Naive thymus-derived CD8-positive, alpha-beta T cell (primary cell): ENCODE measurements at regions not wholly inside any gene's neighbourhood (a gene's known extent, or its start where the extent isn't known, plus 50 kb on each side); places are given as distances from the start of the nearest gene placed in this dataset.
A peak's percentile ranks its signal among the peaks of the same experiment; 100 is the strongest.

Experiments
- ATAC-seq, 2 donors: fragments of 150-1000 bp; cut with Tn5 transposase in 1 of 2; sonication (Bioruptor Pico), chemical (Tn5 transposase) in 1 of 2; 1 replicate in 1 of 2; 2 replicates in 1 of 2; pipeline ENCODE4 v1.10.0; 2021; ENCODE audit warnings: mild to moderate bottlenecking in 2 of 2, moderate library complexity in 2 of 2
- POLR2A ChIA-PET: fragments of 350-600 bp; sonication (Branson Sonifier 250); formaldehyde crosslinking; loops from one replicate; lab custom pipeline; 2021; ENCODE audit warnings: antibody characterized with exemption; lab: Charles Lee
- DNase-seq, 10 donors: peaks; one replicate each; pipeline versions ENCODE4 v3.0.0 to v3.0.0-alpha.2; 2020 to 2022
- H3K27ac Mint-ChIP-seq, 10 donors: one replicate each; pipeline ENCODE4 v1.8.0; 2020 to 2022; ENCODE audit warnings: mild to moderate bottlenecking in 10 of 10, mixed read lengths in 10 of 10, moderate library complexity in 4 of 10, inconsistent platforms in 1 of 10
- H3K27me3 Mint-ChIP-seq, 5 donors: one replicate each; pipeline ENCODE4 v1.8.0; 2021 to 2022; ENCODE audit warnings: mixed read lengths in 5 of 5
- H3K36me3 Mint-ChIP-seq, 3 donors: one replicate each; pipeline ENCODE4 v1.8.0; 2020 to 2022; ENCODE audit warnings: mixed read lengths in 3 of 3, mild to moderate bottlenecking in 2 of 3, inconsistent platforms in 1 of 3
- H3K4me1 Mint-ChIP-seq, 4 donors: one replicate each; pipeline ENCODE4 v1.8.0; 2021 to 2022; ENCODE audit warnings: mixed read lengths in 4 of 4
- H3K4me3 Mint-ChIP-seq, 10 donors: one replicate each; pipeline ENCODE4 v1.8.0; 2020 to 2022; ENCODE audit warnings: mild to moderate bottlenecking in 10 of 10, mixed read lengths in 10 of 10, moderate library complexity in 6 of 10, inconsistent platforms in 1 of 10
- H3K9me3 Mint-ChIP-seq, 9 donors: one replicate each; pipeline ENCODE4 v1.8.0; 2020 to 2022; ENCODE audit warnings: mixed read lengths in 9 of 9, mild to moderate bottlenecking in 3 of 9, inconsistent platforms in 1 of 9, moderate library complexity in 1 of 9

DNA sequence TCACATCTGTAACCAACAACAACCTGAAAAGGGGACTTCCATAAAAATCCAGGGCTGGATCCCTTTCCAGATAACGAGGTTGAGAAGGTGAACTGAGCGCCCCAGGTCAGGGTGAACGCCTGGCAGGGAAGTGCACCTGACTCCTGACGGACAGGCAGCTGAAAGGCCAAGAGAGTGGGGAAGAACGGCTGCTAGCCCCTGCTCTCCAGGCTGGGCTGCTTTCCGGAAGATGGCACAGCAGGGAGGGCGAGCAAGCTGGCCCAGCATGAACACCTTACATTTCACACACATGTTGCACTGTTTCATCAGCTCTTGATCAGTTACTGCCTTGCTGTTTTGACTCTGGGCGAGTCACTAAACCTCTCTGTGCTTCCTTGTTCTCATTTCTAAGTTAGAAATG lies 127.2 kb upstream of the IQSEC1 start:
- Mint-ChIP-seq H3K27ac (no peak overlapping the region), H3K4me1 (peaks cover 12 to 28% (median 16%) of the 10 kb centered on the region in 4 donors), H3K27me3 (peaks cover 16 to 46% (median 36%) of the 10 kb centered on the region in 5 donors), H3K36me3 (no peaks in the 10 kb centered on the region), H3K4me3 (no peak overlapping the region), H3K9me3 (no peaks in the 10 kb centered on the region)
- ATAC-seq (no peak), DNase-seq (no peak)
- POLR2A ChIA-PET = no interaction called here

GRCh38 chr3:13199899-13200451 lies 126.7 kb upstream of the IQSEC1 start:
- Mint-ChIP-seq H3K36me3 (no peaks in the 10 kb centered on the region), H3K4me1 (peaks cover 12 to 28% (median 18%) of the 10 kb centered on the region in 4 donors), H3K4me3 (no peak overlapping the region), H3K9me3 (no peaks in the 10 kb centered on the region), H3K27ac (peak overlapping the region in 1 of 10 donors; percentile 3), H3K27me3 (peaks cover 11 to 41% (median 31%) of the 10 kb centered on the region in 5 donors)
- POLR2A ChIA-PET = no interaction called here
- ATAC-seq (no peak), DNase-seq (no peak)

GRCh38 chr3:13199006-13199776 lies 126.0 kb upstream of the IQSEC1 start:
- POLR2A ChIA-PET = no interaction called here
- H3K36me3 Mint-ChIP-seq = no peaks in the 10 kb centered on the region

GRCh38 chr3:13198264-13198879 lies 125.1 kb upstream of the IQSEC1 start:
- H3K27ac Mint-ChIP-seq = no peak overlapping the region
- H3K9me3 Mint-ChIP-seq = no peaks in the 10 kb centered on the region
- POLR2A ChIA-PET = no interaction called here
- peaks cover 8 to 21% (median 17%) of the 10 kb centered on the region in 4 donors for H3K4me1 Mint-ChIP-seq
- peaks cover 11 to 28% (median 19%) of the 10 kb centered on the region in 5 donors for H3K27me3 Mint-ChIP-seq
- ATAC-seq (no peak), DNase-seq (no peak)
- H3K4me3 Mint-ChIP-seq = no peak overlapping the region
- no peaks in the 10 kb centered on the region for H3K36me3 Mint-ChIP-seq

More at GRCh38 chr3:13199006-13199776, 126.0 kb upstream of the IQSEC1 start:
- ATAC-seq = no peak
- no peak for DNase-seq
- Mint-ChIP-seq H3K9me3 (no peaks in the 10 kb centered on the region), H3K4me3 (no peak overlapping the region), H3K27ac (no peak overlapping the region), H3K4me1 (peaks cover 10 to 21% (median 20%) of the 10 kb centered on the region in 4 donors), H3K27me3 (peaks cover 11 to 34% (median 25%) of the 10 kb centered on the region in 5 donors)

DNA sequence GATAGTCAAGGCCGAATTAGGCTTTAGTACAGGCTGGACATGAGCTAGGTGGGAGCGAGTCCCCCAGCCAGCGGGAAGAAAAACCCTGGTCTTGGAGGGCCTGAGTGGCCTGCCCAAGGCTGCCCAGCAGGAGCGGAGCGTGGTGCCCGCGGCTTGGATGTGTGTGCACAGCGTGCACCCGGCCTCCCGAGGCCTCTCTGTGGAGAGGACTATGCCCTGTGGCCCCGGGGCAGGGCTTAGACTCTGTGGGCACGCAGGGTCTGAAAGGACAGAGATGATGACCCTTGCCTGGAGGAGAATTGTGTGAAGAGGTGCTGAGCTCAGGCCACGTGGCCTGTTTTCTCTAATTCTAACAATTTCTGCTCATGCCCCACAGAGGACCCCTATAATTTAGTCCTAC lies 124.6 kb upstream of the IQSEC1 start:
- Mint-ChIP-seq H3K27me3 (peaks cover 10 to 22% (median 15%) of the 10 kb centered on the region in 5 donors), H3K27ac (no peak overlapping the region)

DNA sequence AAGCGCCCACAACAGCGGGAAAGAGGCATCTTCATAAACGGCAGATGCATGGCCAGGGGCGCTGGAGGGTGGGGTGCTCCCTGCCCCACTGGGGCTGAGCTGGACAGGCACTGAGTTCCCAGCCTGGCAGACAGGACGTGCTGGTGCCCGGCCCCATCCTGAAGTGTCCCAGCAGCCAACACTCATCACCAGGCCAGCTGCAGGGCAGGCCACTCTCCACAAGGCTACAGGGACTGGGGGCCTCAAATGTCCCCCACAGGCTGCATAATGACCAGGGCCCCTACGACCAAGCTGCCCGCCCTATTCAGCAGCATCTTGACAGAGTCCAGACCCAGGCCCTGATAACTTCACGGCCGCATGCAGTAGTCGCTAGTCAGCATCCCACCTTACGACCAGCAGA lies 124.1 kb upstream of the IQSEC1 start:
- no peaks in the 10 kb centered on the region for H3K36me3 Mint-ChIP-seq
- no peak overlapping the region for H3K27ac Mint-ChIP-seq
- no peak for DNase-seq
- no peak overlapping the region for H3K4me3 Mint-ChIP-seq
- POLR2A ChIA-PET = no interaction called here
- no peaks in the 10 kb centered on the region for H3K9me3 Mint-ChIP-seq
- H3K27me3 Mint-ChIP-seq = peaks cover 8 to 17% (median 10%) of the 10 kb centered on the region in 5 donors
- peaks cover 8 to 21% (median 17%) of the 10 kb centered on the region in 4 donors for H3K4me1 Mint-ChIP-seq
- no peak for ATAC-seq

More for the DNA sequence above, 124.6 kb upstream of the IQSEC1 start:
- no peaks in the 10 kb centered on the region for H3K36me3 Mint-ChIP-seq
- DNase-seq (no peak), ATAC-seq (no peak)
- H3K9me3 Mint-ChIP-seq = no peaks in the 10 kb centered on the region
- no peak overlapping the region for H3K4me3 Mint-ChIP-seq
- POLR2A ChIA-PET = no interaction called here
- peaks cover 8 to 21% (median 17%) of the 10 kb centered on the region in 4 donors for H3K4me1 Mint-ChIP-seq

DNA sequence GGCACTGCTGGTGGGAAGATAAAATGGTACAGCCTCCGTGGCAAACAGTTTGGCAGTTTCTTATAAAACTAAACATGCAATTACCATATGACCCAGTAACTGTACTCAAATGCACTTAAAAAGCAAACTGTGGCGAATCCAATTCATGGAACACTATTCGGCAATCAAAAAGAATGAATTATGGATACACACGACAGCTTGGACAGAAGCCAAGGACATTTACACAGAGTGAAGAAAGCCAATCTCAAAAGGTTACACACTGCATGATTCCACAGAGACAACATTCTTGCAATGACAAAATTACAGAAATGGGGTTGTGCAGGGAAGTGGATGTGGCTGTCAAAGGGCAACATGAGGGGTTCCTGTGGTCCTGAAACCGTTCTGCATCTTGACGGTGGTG lies 122.1 kb upstream of the IQSEC1 start:
- Mint-ChIP-seq H3K4me3 (no peak overlapping the region), H3K27me3 (peaks cover 7 to 11% (median 8%) of the 10 kb centered on the region in 5 donors), H3K4me1 (peaks cover 8 to 27% (median 19%) of the 10 kb centered on the region in 4 donors), H3K36me3 (no peaks in the 10 kb centered on the region), H3K27ac (peak overlapping the region in 1 of 10 donors; percentile 48), H3K9me3 (peaks cover 0 to 2% (median 0%) of the 10 kb centered on the region in 9 donors)
- ATAC-seq (no peak), DNase-seq (no peak)
- POLR2A ChIA-PET = no interaction called here

- peaks cover 10 to 31% (median 26%) of the 10 kb centered on the region in 4 donors for H3K4me1 Mint-ChIP-seq
- POLR2A ChIA-PET = no interaction called here
- DNase-seq = no peak
- no peak overlapping the region for H3K4me3 Mint-ChIP-seq
- H3K27me3 Mint-ChIP-seq = peaks cover 1 to 5% (median 3%) of the 10 kb centered on the region in 5 donors
- no peak for ATAC-seq
- peaks cover 0 to 3% (median 0%) of the 10 kb centered on the region in 9 donors for H3K9me3 Mint-ChIP-seq
- H3K36me3 Mint-ChIP-seq = no peaks in the 10 kb centered on the region
- H3K27ac Mint-ChIP-seq = no peak overlapping the region
Observed at GRCh38 chr3:13194285-13195209, 121.3 kb upstream of the IQSEC1 start.

DNA sequence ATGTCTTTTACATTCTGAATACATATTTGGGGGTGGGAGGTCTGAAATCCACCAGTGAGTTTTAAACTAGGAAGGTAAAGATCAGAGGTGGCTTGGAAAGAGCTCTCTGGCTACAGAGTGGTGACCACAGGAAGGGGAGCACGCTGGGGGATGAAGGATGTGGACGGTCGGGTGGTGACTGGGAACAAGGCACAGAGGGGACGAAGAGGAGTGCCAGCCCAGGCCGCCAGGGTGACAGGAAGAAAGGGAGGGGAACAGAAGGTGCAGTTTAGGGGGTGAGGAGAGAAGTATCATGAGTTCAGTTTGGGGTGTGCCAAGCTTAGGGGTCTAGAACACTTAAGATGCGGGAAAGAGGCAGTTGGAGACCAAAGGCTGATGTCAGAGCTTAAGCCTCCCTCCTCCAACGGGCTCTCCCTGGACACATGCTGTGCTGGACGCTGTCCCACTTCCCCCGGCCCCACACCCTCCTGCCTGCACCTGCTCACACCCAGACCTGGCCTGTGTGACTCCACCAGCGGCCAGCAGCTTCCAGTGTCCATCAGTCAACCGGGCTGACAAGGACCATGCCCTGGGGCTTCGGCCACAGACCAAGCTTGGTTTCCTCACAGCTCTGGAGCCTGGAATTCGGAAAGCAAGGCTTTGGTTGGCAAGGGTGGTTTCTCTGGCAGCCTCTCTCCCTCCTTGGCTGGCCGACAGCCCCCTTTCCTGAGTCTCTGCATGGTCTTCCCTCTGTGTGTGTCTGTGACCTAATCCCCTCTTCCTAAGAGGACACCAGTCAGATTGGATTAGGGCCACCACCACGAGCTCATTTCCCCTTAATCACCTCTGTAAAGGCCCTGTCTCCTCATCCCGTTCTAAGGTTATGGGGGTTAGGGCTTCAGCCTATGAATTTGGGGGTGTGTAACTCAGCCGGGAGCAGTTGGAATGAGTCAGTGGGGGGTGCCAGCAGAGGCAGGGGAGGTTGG lies 120.4 kb upstream of the IQSEC1 start:
- no peaks in the 10 kb centered on the region for H3K36me3 Mint-ChIP-seq
- no peak overlapping the region for H3K4me3 Mint-ChIP-seq
- peak overlapping the region in 2 of 10 donors; percentile 47 to 83 for H3K27ac Mint-ChIP-seq
- H3K27me3 Mint-ChIP-seq = peaks cover 0 to 6% (median 4%) of the 10 kb centered on the region in 5 donors
- POLR2A ChIA-PET = no interaction called here
- no peak for ATAC-seq
- no peak for DNase-seq
- peaks cover 0 to 6% (median 0%) of the 10 kb centered on the region in 9 donors for H3K9me3 Mint-ChIP-seq
- H3K4me1 Mint-ChIP-seq = peaks cover 13 to 39% (median 33%) of the 10 kb centered on the region in 4 donors

GRCh38 chr3:13192471-13193213 lies 119.4 kb upstream of the IQSEC1 start:
- Mint-ChIP-seq H3K27ac (no peak overlapping the region), H3K4me3 (no peak overlapping the region), H3K27me3 (peaks cover 0 to 6% (median 4%) of the 10 kb centered on the region in 5 donors), H3K4me1 (peaks cover 13 to 44% (median 33%) of the 10 kb centered on the region in 4 donors), H3K9me3 (peaks cover 0 to 10% (median 6%) of the 10 kb centered on the region in 9 donors), H3K36me3 (peaks cover 0 to 5% (median 0%) of the 10 kb centered on the region in 3 donors)
- POLR2A ChIA-PET = no interaction called here
- DNase-seq = no peak
- ATAC-seq = no peak

GRCh38 chr3:13191016-13191415 lies 117.8 kb upstream of the IQSEC1 start:
- Mint-ChIP-seq H3K4me1 (peaks cover 11 to 38% (median 26%) of the 10 kb centered on the region in 4 donors), H3K27me3 (peaks cover 0 to 12% (median 5%) of the 10 kb centered on the region in 5 donors), H3K9me3 (peaks cover 0 to 13% (median 7%) of the 10 kb centered on the region in 9 donors), H3K4me3 (no peak overlapping the region), H3K27ac (no peak overlapping the region), H3K36me3 (peaks cover 0 to 5% (median 0%) of the 10 kb centered on the region in 3 donors)
- POLR2A ChIA-PET = interaction anchor here (0.6 kb wide), 1 partner anchor 256 kb away, joined by 4 read pairs; no protein-coding TSS in a partner anchor
- no peak for ATAC-seq
- no peak for DNase-seq
